ENCODE measurements at regions not wholly inside any gene's neighbourhood (a gene's known extent, or its start where the extent isn't known, plus 50 kb on each side); places are given as distances from the start of the nearest gene placed in this dataset.

DNA sequence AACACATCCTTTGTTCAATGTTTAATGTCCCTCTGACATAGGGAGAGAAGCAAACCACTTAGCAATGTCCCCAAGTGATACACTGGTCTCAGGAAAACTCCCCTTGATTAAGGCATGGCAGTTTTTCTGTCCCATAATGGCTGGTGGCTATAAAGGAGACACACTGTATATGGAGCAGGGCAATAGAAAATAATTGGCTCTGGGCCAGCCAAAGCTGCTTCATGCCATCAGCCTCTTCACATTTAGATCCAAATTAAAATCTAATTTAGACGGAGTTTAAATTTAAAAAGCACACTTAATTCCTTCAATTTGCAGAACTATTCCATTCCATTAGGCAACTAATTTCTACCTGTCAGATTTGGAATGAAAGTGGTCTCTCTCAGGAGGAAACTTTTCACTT is 638.1 kb downstream of the DSC3 start (continued):
- no peak for TF ChIP-seq EZH2 (IDR thresholded peaks at IDR 0.05; ENCODE audit: low read depth, low read length, severe bottlenecking)
- no peak for TF ChIP-seq BRCA1 (IDR thresholded peaks at IDR 0.05; ENCODE audit: low read depth, low read length)
- no peak for TF ChIP-seq POLR2AphosphoS5 (IDR thresholded peaks at IDR 0.05; ENCODE audit: low read depth, low read length)
- no peak for TF ChIP-seq SIN3A (conservative IDR thresholded peaks at IDR 0.05 in 1 of 2, IDR thresholded peaks at IDR 0.05 in 1 of 2; ENCODE audit: low read depth in 1 of 2, low read length in 2 of 2)
- no peak for TF ChIP-seq KDM4A (IDR thresholded peaks at IDR 0.05; ENCODE audit: low read depth, low read length, severe bottlenecking)
- TF ChIP-seq CEBPB (IDR thresholded peaks at IDR 0.05; ENCODE audit: low read depth, low read length): no peak
